Loucy (cell line): ENCODE measurements at regions not wholly inside any gene's neighbourhood (a gene's known extent, or its start where the extent isn't known, plus 50 kb on each side); places are given as distances from the start of the nearest gene placed in this dataset.

ENCODE experiments used
- H2AFZ ChIP-seq: fragments of 200-600 bp; sonication (generic); 2 replicates; pipeline ENCODE4 v1.6.0; 2016; ENCODE audit warnings: antibody characterized with exemption, mild to moderate bottlenecking, low read length, moderate library complexity
- H3F3A ChIP-seq: fragments of 200-600 bp; 2 replicates; pipeline ENCODE4 v1.6.0; 2016; ENCODE audit warnings: antibody characterized with exemption, low read depth, mild to moderate bottlenecking
- H3K27me3 ChIP-seq: fragments of 200-600 bp; sonication (generic); 2 replicates; pipeline ENCODE4 v1.6.1; 2014; ENCODE audit warnings: low read length, mild to moderate bottlenecking; ENCODE audit not compliant: insufficient read depth, poor library complexity, severe bottlenecking
- H3K36me3 ChIP-seq: fragments of 200-600 bp; sonication (generic); 2 replicates; pipeline ENCODE4 v1.6.1; 2016; ENCODE audit warnings: low read length; ENCODE audit not compliant: insufficient read depth
- H3K4me1 ChIP-seq: fragments of 200-600 bp; sonication (generic); 2 replicates; pipeline ENCODE4 v1.5.1; 2014; ENCODE audit warnings: low read length, mild to moderate bottlenecking; ENCODE audit not compliant: insufficient read depth, poor library complexity, severe bottlenecking
- H3K4me2 ChIP-seq: fragments of 200-600 bp; sonication (generic); 2 replicates; pipeline ENCODE4 v1.6.0; 2014; ENCODE audit warnings: antibody characterized with exemption, low read length, low read depth, mild to moderate bottlenecking; ENCODE audit not compliant: poor library complexity, severe bottlenecking
- H3K4me3 ChIP-seq: fragments of 200-600 bp; sonication (generic); 2 replicates; pipeline ENCODE4 v1.5.1; 2014; ENCODE audit warnings: low read length, mild to moderate bottlenecking, mixed read lengths; ENCODE audit not compliant: poor library complexity, severe bottlenecking
- H3K79me2 ChIP-seq: fragments of 200-600 bp; sonication (generic); 2 replicates; pipeline ENCODE4 v1.6.1; 2014; ENCODE audit warnings: low read length; ENCODE audit not compliant: insufficient read depth
- H3K9ac ChIP-seq: fragments of 200-600 bp; sonication (generic); 2 replicates; pipeline ENCODE4 v1.6.0; 2014; ENCODE audit warnings: mild to moderate bottlenecking, low read depth, low read length, moderate library complexity; ENCODE audit not compliant: poor library complexity, severe bottlenecking
- H3K9me2 ChIP-seq: fragments of 200-600 bp; sonication (generic); replicated peaks from 2 replicates; pipeline ENCODE4 v1.6.1; 2016; ENCODE audit warnings: low read depth, low read length, mixed read lengths
- H3K9me3 ChIP-seq: fragments of 200-600 bp; sonication (generic); 2 replicates; pipeline ENCODE4 v1.6.1; 2014; ENCODE audit warnings: mild to moderate bottlenecking, antibody characterized with exemption, low read length, low read depth; ENCODE audit not compliant: insufficient read depth
- H4K20me1 ChIP-seq: fragments of 200-600 bp; sonication (generic); 2 replicates; pipeline ENCODE4 v1.6.0; 2014; ENCODE audit warnings: antibody characterized with exemption, low read length, mild to moderate bottlenecking; ENCODE audit not compliant: insufficient read depth, poor library complexity, severe bottlenecking
- CTCF ChIP-seq: fragments of 200-600 bp; sonication (generic); conservative IDR thresholded peaks from 2 replicates; pipeline ENCODE4 v1.5.1; 2014; ENCODE audit warnings: mild to moderate bottlenecking, antibody characterized with exemption, low read length
- EZH2phosphoT487 ChIP-seq: fragments of 200-600 bp; IDR thresholded peaks from 2 replicates; pipeline ENCODE4 v1.6.1; 2018; ENCODE audit warnings: antibody characterized with exemption, mild to moderate bottlenecking, moderate library complexity, borderline replicate concordance

- H3K36me3 ChIP-seq, result no peaks in the 10 kb centered on the region
- H3K4me2 ChIP-seq, result no peak overlapping the region
- no peaks in the 10 kb centered on the region for H3K9me3 ChIP-seq
- H2AFZ ChIP-seq, result no peak overlapping the region
- H3K9me2 ChIP-seq, result no peaks in the 10 kb centered on the region
- H3K9ac ChIP-seq, result no peak overlapping the region
- H3K79me2 ChIP-seq, result no peaks in the 10 kb centered on the region
- no peaks in the 10 kb centered on the region for H3K27me3 ChIP-seq
- H4K20me1 ChIP-seq, result no peaks in the 10 kb centered on the region
- TF ChIP-seq EZH2phosphoT487 (no peak), CTCF (no peak)
- no peaks in the 10 kb centered on the region for H3K4me1 ChIP-seq
- no peak overlapping the region for H3K4me3 ChIP-seq
- H3F3A ChIP-seq, result no peaks in the 10 kb centered on the region
Measured at GRCh38 chr1:18547460-18547859, 66.7 kb downstream of the KLHDC7A start.

DNA sequence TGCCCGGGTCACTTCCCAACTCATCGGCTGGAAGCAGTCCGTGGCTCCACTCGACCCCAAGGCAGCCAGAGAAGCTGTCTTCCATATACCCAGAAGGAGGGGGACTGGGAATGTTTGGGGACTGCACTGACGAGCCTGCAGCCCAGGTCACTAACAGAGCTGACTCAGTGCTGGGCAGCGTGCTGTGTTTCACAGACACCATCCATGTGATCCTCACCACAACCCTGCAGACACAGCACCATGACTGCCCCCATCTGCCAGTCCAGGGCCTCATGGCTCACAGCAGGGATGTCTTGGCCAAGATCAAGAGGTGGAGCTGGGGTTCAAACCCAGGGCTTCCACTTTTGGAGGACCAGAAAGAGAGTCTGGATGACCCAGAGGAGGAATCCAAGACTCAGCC is 67.9 kb downstream of the KLHDC7A start:
- H3K9ac ChIP-seq, result no peak overlapping the region
- H3K36me3 ChIP-seq, result no peaks in the 10 kb centered on the region
- H3K9me2 ChIP-seq, result no peaks in the 10 kb centered on the region
- no peaks in the 10 kb centered on the region for H3K4me1 ChIP-seq
- no peaks in the 10 kb centered on the region for H3K27me3 ChIP-seq
- no peaks in the 10 kb centered on the region for H3F3A ChIP-seq
- no peaks in the 10 kb centered on the region for H3K9me3 ChIP-seq
- no peak overlapping the region for H3K4me2 ChIP-seq
- no peak for TF ChIP-seq EZH2phosphoT487
- TF ChIP-seq CTCF, result no peak
- H3K4me3 ChIP-seq, result no peak overlapping the region
- H4K20me1 ChIP-seq, result no peaks in the 10 kb centered on the region
- no peak overlapping the region for H2AFZ ChIP-seq
- H3K79me2 ChIP-seq, result no peaks in the 10 kb centered on the region

GRCh38 chr1:18549106-18549505 is 68.4 kb downstream of the KLHDC7A start:
- Histone ChIP-seq H4K20me1 (no peaks in the 10 kb centered on the region), H3K27me3 (no peaks in the 10 kb centered on the region), H3K4me3 (no peak overlapping the region), H3F3A (no peaks in the 10 kb centered on the region), H2AFZ (no peak overlapping the region), H3K4me1 (no peaks in the 10 kb centered on the region), H3K36me3 (no peaks in the 10 kb centered on the region), H3K9ac (no peak overlapping the region), H3K9me2 (no peaks in the 10 kb centered on the region), H3K79me2 (no peaks in the 10 kb centered on the region), H3K4me2 (no peak overlapping the region), H3K9me3 (no peaks in the 10 kb centered on the region)
- TF ChIP-seq CTCF, result no peak
- no peak for TF ChIP-seq EZH2phosphoT487
